Gastrocnemius medialis (tissue), 4 donors: ENCODE measurements at regions not wholly inside any gene's neighbourhood (a gene's known extent, or its start where the extent isn't known, plus 50 kb on each side); places are given as distances from the start of the nearest gene placed in this dataset.

Experiments
- ATAC-seq, 2 donors: fragments of 150-250 bp; one replicate each; pipeline ENCODE4 v1.9.1; 2016
- DNase-seq, 2 donors: peaks; one replicate each; pipeline ENCODE4 v3.0.0-alpha.2; 2019
- H3K27ac ChIP-seq, 4 donors: fragments of 200-600 bp; sonication (generic); 1 replicate in 1 of 4; 2 replicates in 3 of 4; pipeline ENCODE4 v1.5.1; 2016 to 2018; ENCODE audit warnings: mild to moderate bottlenecking in 2 of 4, moderate library complexity in 1 of 4
- H3K27me3 ChIP-seq, 3 donors: fragments of 200-600 bp; sonication (generic) in 2 of 3; 1 replicate in 1 of 3; 2 replicates in 2 of 3; pipeline versions ENCODE4 v1.5.1 to v1.6.0; 2016 to 2019; ENCODE audit warnings: mild to moderate bottlenecking in 1 of 3, moderate library complexity in 1 of 3
- H3K36me3 ChIP-seq, 2 donors: fragments of 200-600 bp; sonication (generic) in 1 of 2; one replicate each; pipeline ENCODE4 v1.5.1; 2017 to 2018
- H3K4me1 ChIP-seq, 2 donors: fragments of 200-600 bp; sonication (generic) in 1 of 2; one replicate each; pipeline ENCODE4 v1.5.1; 2016 to 2017; ENCODE audit warnings: mild to moderate bottlenecking in 2 of 2
- H3K4me3 ChIP-seq, 4 donors: fragments of 200-600 bp; sonication (generic) in 3 of 4; 1 replicate in 1 of 4; 2 replicates in 3 of 4; pipeline ENCODE4 v1.5.1; 2016 to 2019; ENCODE audit warnings: mild to moderate bottlenecking in 2 of 4
- H3K9me3 ChIP-seq, 3 donors: fragments of 200-600 bp; sonication (generic) in 2 of 3; 1 replicate in 1 of 3; 2 replicates in 2 of 3; pipeline ENCODE4 v1.5.1; 2016 to 2019
- POLR2A ChIP-seq, 2 donors: fragments of 450-650 bp; IDR thresholded peaks; one replicate each; pipeline ENCODE4 v1.6.1; 2017; ENCODE audit warnings: antibody characterized with exemption in 2 of 2, mild to moderate bottlenecking in 2 of 2, moderate library complexity in 2 of 2
- in situ Hi-C, 4 donors: fragments of 200-750 bp; cut with MboI; loops; one replicate each; pipeline versions ENCODE4 v1.15.0 to v1.8.0; 2017; ENCODE audit warnings: low sequenced_read_pairs in 4 of 4
- intact Hi-C: fragments of 100-400 bp; cut with DNase I; formaldehyde crosslinking; loops from one replicate; pipeline ENCODE4 v1.15.1; 2023; ENCODE audit warnings: low total_unique reads
- TF ChIP-seq, protein P1 (sequence below), 5 experiments: fragments of 450-650 bp in 3 of 5; fragments of 200-600 bp in 2 of 5; sonication (generic) in 2 of 5; IDR thresholded peaks in 4 of 5; conservative IDR thresholded peaks in 1 of 5; 1 replicate in 4 of 5; 2 replicates in 1 of 5; pipeline ENCODE4 v1.5.1; 2016 to 2019; ENCODE audit warnings: antibody characterized with exemption in 5 of 5, mild to moderate bottlenecking in 3 of 5, moderate library complexity in 3 of 5

DNA sequence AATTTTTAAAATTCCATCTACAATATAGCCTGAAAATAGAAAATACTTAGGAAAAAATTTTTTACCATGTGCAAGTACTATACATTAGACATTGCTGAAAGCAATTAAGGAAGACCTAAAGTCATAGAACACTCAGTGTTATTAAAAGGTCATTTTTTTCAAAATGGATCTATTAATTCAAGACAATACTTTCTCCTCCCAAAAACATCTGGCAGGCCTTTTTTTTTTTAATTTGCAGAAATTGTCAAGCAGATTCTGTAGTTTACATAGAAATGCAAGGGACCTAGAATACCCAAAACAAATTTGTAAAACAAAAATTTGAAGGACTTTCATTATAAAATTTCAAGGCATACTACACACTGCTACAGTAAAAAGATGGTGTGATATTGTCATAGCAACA, 238.4 kb upstream of the VEPH1 start:
- Histone ChIP-seq H3K27ac (no peak overlapping the region), H3K36me3 (no peaks in the 10 kb centered on the region), H3K27me3 (no peaks in the 10 kb centered on the region), H3K9me3 (no peaks in the 10 kb centered on the region), H3K4me3 (no peak overlapping the region), H3K4me1 (no peaks in the 10 kb centered on the region)
- in situ Hi-C loops (no loop called here), intact Hi-C loops (no loop called here)
- ATAC-seq (no peak), DNase-seq (no peak)
- TF ChIP-seq POLR2A (IDR thresholded peaks at IDR 0.05) = no peak
- TF ChIP-seq, protein P1, sequence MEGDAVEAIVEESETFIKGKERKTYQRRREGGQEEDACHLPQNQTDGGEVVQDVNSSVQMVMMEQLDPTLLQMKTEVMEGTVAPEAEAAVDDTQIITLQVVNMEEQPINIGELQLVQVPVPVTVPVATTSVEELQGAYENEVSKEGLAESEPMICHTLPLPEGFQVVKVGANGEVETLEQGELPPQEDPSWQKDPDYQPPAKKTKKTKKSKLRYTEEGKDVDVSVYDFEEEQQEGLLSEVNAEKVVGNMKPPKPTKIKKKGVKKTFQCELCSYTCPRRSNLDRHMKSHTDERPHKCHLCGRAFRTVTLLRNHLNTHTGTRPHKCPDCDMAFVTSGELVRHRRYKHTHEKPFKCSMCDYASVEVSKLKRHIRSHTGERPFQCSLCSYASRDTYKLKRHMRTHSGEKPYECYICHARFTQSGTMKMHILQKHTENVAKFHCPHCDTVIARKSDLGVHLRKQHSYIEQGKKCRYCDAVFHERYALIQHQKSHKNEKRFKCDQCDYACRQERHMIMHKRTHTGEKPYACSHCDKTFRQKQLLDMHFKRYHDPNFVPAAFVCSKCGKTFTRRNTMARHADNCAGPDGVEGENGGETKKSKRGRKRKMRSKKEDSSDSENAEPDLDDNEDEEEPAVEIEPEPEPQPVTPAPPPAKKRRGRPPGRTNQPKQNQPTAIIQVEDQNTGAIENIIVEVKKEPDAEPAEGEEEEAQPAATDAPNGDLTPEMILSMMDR (IDR thresholded peaks at IDR 0.05 in 4 of 5, conservative IDR thresholded peaks at IDR 0.05 in 1 of 5) = no peak

DNA sequence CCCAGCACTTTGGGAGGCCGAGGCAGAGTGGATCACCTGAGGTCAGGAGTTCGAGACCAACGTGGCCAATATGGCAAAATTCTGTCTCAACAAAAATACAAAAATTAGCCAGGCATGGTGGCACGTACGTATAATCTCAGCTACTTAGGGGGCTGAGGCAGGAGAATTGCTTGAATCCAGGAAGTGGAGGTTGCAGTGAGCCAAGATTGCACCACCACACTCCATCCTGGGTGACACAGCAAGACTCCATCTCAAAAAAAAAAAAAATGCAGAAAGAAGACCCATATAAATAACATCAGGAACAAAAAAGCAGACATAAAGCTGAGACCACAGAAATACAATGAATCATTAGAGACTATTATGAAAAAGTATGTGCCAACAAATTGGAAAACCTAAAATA, 235.2 kb upstream of the VEPH1 start:
- in situ Hi-C loops = no loop called here
- no peaks in the 10 kb centered on the region for H3K36me3 ChIP-seq
- TF ChIP-seq, protein P1 (IDR thresholded peaks at IDR 0.05 in 4 of 5, conservative IDR thresholded peaks at IDR 0.05 in 1 of 5) = no peak
- no peak for TF ChIP-seq POLR2A (IDR thresholded peaks at IDR 0.05)
- H3K9me3 ChIP-seq = no peaks in the 10 kb centered on the region
- no peak for ATAC-seq
- intact Hi-C loops = no loop called here
- no peak overlapping the region for H3K4me3 ChIP-seq
- H3K4me1 ChIP-seq = no peaks in the 10 kb centered on the region
- H3K27ac ChIP-seq = no peak overlapping the region
- no peaks in the 10 kb centered on the region for H3K27me3 ChIP-seq
- DNase-seq = no peak

GRCh38 chr3:157718800-157719199, 215.6 kb upstream of the VEPH1 start:
- Histone ChIP-seq H3K36me3 (no peaks in the 10 kb centered on the region), H3K4me3 (no peak overlapping the region), H3K27ac (no peak overlapping the region), H3K27me3 (no peaks in the 10 kb centered on the region), H3K4me1 (no peaks in the 10 kb centered on the region), H3K9me3 (no peaks in the 10 kb centered on the region)
- ATAC-seq = no peak
- intact Hi-C loops = no loop called here
- in situ Hi-C loops = no loop called here
- no peak for TF ChIP-seq POLR2A (IDR thresholded peaks at IDR 0.05)
- TF ChIP-seq, protein P1 (IDR thresholded peaks at IDR 0.05 in 4 of 5, conservative IDR thresholded peaks at IDR 0.05 in 1 of 5) = no peak
- no peak for DNase-seq

DNA sequence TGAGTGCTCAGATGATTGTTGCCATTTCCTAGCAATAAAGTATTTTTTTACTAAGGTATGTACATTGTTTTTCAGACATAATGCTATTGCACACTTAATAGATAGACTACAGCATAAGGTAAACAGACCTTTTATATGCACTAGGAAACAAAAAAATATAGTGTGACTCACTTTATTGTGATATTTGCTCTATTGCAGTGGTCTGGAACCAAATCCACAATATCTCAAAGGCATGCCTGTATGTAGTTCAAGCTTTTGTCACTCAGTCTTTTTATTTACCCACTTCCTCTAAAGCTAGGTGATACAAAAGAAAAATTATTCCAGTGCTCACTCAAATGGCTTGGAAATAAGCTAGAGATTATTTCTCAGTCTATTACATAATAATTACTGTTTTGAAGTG, 209.9 kb upstream of the VEPH1 start:
- DNase-seq = no peak
- in situ Hi-C loops = no loop called here
- Histone ChIP-seq H3K9me3 (no peaks in the 10 kb centered on the region), H3K4me3 (no peak overlapping the region), H3K36me3 (no peaks in the 10 kb centered on the region), H3K27ac (no peak overlapping the region), H3K27me3 (no peaks in the 10 kb centered on the region), H3K4me1 (no peaks in the 10 kb centered on the region)
- intact Hi-C loops = no loop called here
- no peak for ATAC-seq
- TF ChIP-seq, protein P1 (IDR thresholded peaks at IDR 0.05 in 4 of 5, conservative IDR thresholded peaks at IDR 0.05 in 1 of 5) = no peak
- TF ChIP-seq POLR2A (IDR thresholded peaks at IDR 0.05) = no peak

- intact Hi-C loops = no loop called here
- DNase-seq (no peak), ATAC-seq (no peak)
- in situ Hi-C loops = no loop called here
- Histone ChIP-seq H3K27ac (no peak overlapping the region), H3K4me3 (no peak overlapping the region), H3K36me3 (no peaks in the 10 kb centered on the region), H3K9me3 (no peaks in the 10 kb centered on the region), H3K27me3 (no peaks in the 10 kb centered on the region), H3K4me1 (no peaks in the 10 kb centered on the region)
- no peak for TF ChIP-seq POLR2A (IDR thresholded peaks at IDR 0.05)
- TF ChIP-seq, protein P1 (IDR thresholded peaks at IDR 0.05 in 4 of 5, conservative IDR thresholded peaks at IDR 0.05 in 1 of 5) = no peak
These were observed 202.0 kb upstream of the VEPH1 start for GRCh38 chr3:157705258-157705657.
